ENCODE measurements at regions not wholly inside any gene's neighbourhood (a gene's known extent, or its start where the extent isn't known, plus 50 kb on each side); places are given as distances from the start of the nearest gene placed in this dataset.

GRCh38 chr1:232106415-232106814 is 479.8 kb downstream of the DISC1 start:
- TF ChIP-seq RARB (CRISPR knock-in tag; IDR thresholded peaks at IDR 0.05) = no peak
- TF ChIP-seq ZNF8 (CRISPR knock-in tag; IDR thresholded peaks at IDR 0.05) = no peak
- no peak for TF ChIP-seq PATZ1 (CRISPR knock-in tag; IDR thresholded peaks at IDR 0.05; ENCODE audit: borderline replicate concordance)
- no peak for TF ChIP-seq ISL1 (CRISPR knock-in tag; IDR thresholded peaks at IDR 0.05)
- no peak for TF ChIP-seq TOX (CRISPR knock-in tag; IDR thresholded peaks at IDR 0.05; ENCODE audit: borderline replicate concordance)
- TF ChIP-seq OSR1 (CRISPR knock-in tag; IDR thresholded peaks at IDR 0.05) = no peak
- TF ChIP-seq CREB5 (CRISPR knock-in tag; IDR thresholded peaks at IDR 0.05; ENCODE audit: low read depth) = no peak
- TF ChIP-seq ZFP3 (CRISPR knock-in tag; IDR thresholded peaks at IDR 0.05) = no peak
- no peak for TF ChIP-seq ZNF70 (CRISPR knock-in tag; IDR thresholded peaks at IDR 0.05)
- no peak for TF ChIP-seq ZFP30 (CRISPR knock-in tag; IDR thresholded peaks at IDR 0.05)
- TF ChIP-seq ESRRG (CRISPR knock-in tag; IDR thresholded peaks at IDR 0.05) = no peak
- TF ChIP-seq ARNTL (CRISPR knock-in tag; IDR thresholded peaks at IDR 0.05; ENCODE audit: borderline replicate concordance, low read depth) = no peak
